C4-2B (cell line): ENCODE measurements at regions not wholly inside any gene's neighbourhood (a gene's known extent, or its start where the extent isn't known, plus 50 kb on each side); places are given as distances from the start of the nearest gene placed in this dataset.

ENCODE experiments used
- H3K27ac ChIP-seq: fragments of 450-650 bp; 2 replicates; pipeline ENCODE4 v1.5.1; 2017
- CTCF ChIP-seq: fragments of 450-650 bp; conservative IDR thresholded peaks from 2 replicates; pipeline ENCODE4 v1.5.1; 2017; ENCODE audit warnings: mild to moderate bottlenecking
- ZFX ChIP-seq: fragments of 450-650 bp; IDR thresholded peaks from 2 replicates; pipeline ENCODE4 v1.6.1; 2017

GRCh38 chr5:30142432-30142831, 1051.1 kb upstream of the CDH6 start:
- TF ChIP-seq ZFX (no peak), CTCF (no peak)
- no peak overlapping the region for H3K27ac ChIP-seq

GRCh38 chr5:30121043-30121442, 1072.4 kb upstream of the CDH6 start:
- H3K27ac ChIP-seq, result no peak overlapping the region
- TF ChIP-seq CTCF, result no peak
- TF ChIP-seq ZFX, result no peak

- TF ChIP-seq ZFX (no peak), CTCF (no peak)
- no peak overlapping the region for H3K27ac ChIP-seq
Measured at GRCh38 chr5:30117135-30117534, 1076.4 kb upstream of the CDH6 start.

- TF ChIP-seq CTCF (no peak), ZFX (no peak)
- no peak overlapping the region for H3K27ac ChIP-seq
Measured at GRCh38 chr5:30113542-30113941, 1079.9 kb upstream of the CDH6 start.

- no peak for TF ChIP-seq CTCF
- TF ChIP-seq ZFX, result no peak
- no peak overlapping the region for H3K27ac ChIP-seq
Measured at GRCh38 chr5:30112867-30113266, 1080.6 kb upstream of the CDH6 start.

GRCh38 chr5:30108051-30108450, 1085.4 kb upstream of the CDH6 start:
- TF ChIP-seq CTCF, result no peak
- no peak for TF ChIP-seq ZFX
- no peak overlapping the region for H3K27ac ChIP-seq

GRCh38 chr5:30106596-30106995, 1086.9 kb upstream of the CDH6 start:
- TF ChIP-seq ZFX (no peak), CTCF (no peak)
- H3K27ac ChIP-seq, result no peak overlapping the region
